ENCODE measurements at regions not wholly inside any gene's neighbourhood (a gene's known extent, or its start where the extent isn't known, plus 50 kb on each side); places are given as distances from the start of the nearest gene placed in this dataset.
"Not testable (repeated sequence)": the region's sequence is repeated elsewhere in the genome, so short reads cannot be mapped to it uniquely, and the experiment has no call there.

DNA sequence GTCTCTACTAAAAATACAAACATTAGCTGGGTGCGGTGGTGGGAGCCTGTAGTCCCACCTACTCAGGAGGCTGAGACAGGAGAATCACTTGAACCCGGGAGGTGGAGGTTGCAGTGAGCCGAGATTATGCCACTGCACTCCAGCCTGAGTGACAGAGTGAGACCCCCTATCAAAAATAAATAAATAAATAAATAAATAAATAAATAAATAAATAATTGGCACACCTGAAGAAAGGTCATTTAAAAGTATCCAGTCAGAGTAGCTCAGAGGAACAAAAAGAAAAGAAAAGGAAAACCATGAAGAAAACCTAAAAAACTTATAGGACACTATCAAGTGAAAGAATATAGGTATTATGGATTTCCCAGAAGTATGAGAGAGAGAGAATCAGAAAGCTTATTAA, 330.1 kb upstream of the AR start:
- not testable (repeated sequence) for H3K4me3 ChIP-seq (ENCODE audit: low read length)

DNA sequence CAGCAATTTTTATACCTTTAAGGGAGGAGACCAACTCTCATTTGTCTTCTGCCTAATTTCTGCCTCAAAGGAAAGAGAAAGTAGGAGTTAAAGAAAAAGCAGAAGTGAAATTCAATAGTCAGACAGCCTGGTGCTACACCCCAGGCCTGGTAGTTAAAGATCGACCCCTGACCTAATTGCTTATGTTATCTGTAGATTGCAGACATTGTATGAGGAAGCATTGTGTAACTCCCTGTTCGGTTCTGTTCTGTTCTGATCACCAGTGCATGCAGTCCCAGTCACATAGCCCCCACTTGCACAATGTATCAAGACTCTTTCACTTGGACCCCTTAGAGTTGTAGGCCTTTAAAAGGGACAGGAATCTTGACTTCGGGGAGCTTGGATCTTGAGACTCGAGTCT, 335.9 kb upstream of the AR start:
- peaks cover 4% of the 10 kb centered on the region for H3K9me3 ChIP-seq (ENCODE audit: control insufficient read depth, low read depth, low read length)
- H3K27me3 ChIP-seq (ENCODE audit: control insufficient read depth, insufficient read depth, low read length) = no peaks in the 10 kb centered on the region
- no peak overlapping the region for H3K4me3 ChIP-seq (ENCODE audit: low read length)
- no peak overlapping the region for H3K9ac ChIP-seq (ENCODE audit: low read length)
- no peak overlapping the region for H3K27ac ChIP-seq (ENCODE audit: low read length)
- H3K4me1 ChIP-seq (ENCODE audit: control insufficient read depth, low read depth, low read length) = no peaks in the 10 kb centered on the region
- H3K36me3 ChIP-seq (ENCODE audit: control insufficient read depth, low read depth, low read length) = no peaks in the 10 kb centered on the region

More for the DNA sequence above, 330.1 kb upstream of the AR start:
- not testable (repeated sequence) for H3K27me3 ChIP-seq (ENCODE audit: control insufficient read depth, insufficient read depth, low read length); H3K9ac ChIP-seq (ENCODE audit: low read length); H3K4me1 ChIP-seq (ENCODE audit: control insufficient read depth, low read depth, low read length); H3K27ac ChIP-seq (ENCODE audit: low read length); H3K36me3 ChIP-seq (ENCODE audit: control insufficient read depth, low read depth, low read length); H3K9me3 ChIP-seq (ENCODE audit: control insufficient read depth, low read depth, low read length)

DNA sequence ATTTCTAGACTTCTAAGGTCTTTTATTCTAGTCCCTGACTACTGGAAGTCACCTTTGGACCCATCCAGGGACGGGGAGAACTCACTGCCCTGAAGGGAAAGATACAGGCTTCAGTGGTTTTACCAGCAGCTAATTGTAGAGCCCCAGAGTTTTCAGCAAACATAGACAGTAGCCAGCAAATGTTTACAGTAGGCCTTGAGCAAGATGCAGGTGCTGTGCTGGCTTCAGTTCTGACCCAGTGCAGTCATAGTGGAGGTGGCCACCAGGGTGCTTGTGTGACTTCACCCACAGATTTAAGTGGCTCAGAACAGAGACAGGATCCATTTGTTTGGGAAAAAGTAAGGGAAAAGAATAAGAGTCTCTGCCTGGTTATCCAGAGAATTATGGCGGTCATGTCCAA, 384.4 kb upstream of the AR start:
- no peak overlapping the region for H3K9ac ChIP-seq (ENCODE audit: low read length)
- no peak overlapping the region for H3K4me3 ChIP-seq (ENCODE audit: low read length)
- H3K4me1 ChIP-seq (ENCODE audit: control insufficient read depth, low read depth, low read length) = no peaks in the 10 kb centered on the region
- no peaks in the 10 kb centered on the region for H3K27me3 ChIP-seq (ENCODE audit: control insufficient read depth, insufficient read depth, low read length)
- no peak overlapping the region for H3K27ac ChIP-seq (ENCODE audit: low read length)
- H3K36me3 ChIP-seq (ENCODE audit: control insufficient read depth, low read depth, low read length) = no peaks in the 10 kb centered on the region
- peaks cover 36% of the 10 kb centered on the region for H3K9me3 ChIP-seq (ENCODE audit: control insufficient read depth, low read depth, low read length)

DNA sequence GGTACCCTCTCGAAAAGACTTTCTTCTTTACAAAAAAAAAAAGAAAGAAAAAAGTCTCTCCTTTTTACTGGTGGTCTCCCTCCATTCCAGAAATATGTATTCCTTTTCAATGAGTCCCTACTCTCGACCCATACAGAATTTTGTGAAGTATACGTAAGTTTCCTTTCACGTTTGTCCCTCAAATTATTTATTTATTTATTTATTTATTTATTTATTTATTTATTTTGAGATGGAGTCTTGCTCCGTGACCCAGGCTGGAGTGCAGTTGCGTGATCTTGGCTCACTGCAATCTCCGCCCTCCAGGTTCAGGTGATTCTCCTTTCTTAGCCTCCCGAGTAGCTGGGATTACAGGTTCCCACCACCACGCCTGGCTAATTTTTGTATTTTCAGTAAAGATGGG, 429.2 kb upstream of the AR start:
- no peak overlapping the region for H3K27ac ChIP-seq (ENCODE audit: low read length)
- H3K27me3 ChIP-seq (ENCODE audit: control insufficient read depth, insufficient read depth, low read length) = no peaks in the 10 kb centered on the region
- no peaks in the 10 kb centered on the region for H3K4me1 ChIP-seq (ENCODE audit: control insufficient read depth, low read depth, low read length)
- no peak overlapping the region for H3K9ac ChIP-seq (ENCODE audit: low read length)
- H3K9me3 ChIP-seq (ENCODE audit: control insufficient read depth, low read depth, low read length) = peaks cover 15% of the 10 kb centered on the region
- H3K36me3 ChIP-seq (ENCODE audit: control insufficient read depth, low read depth, low read length) = no peaks in the 10 kb centered on the region
- no peak overlapping the region for H3K4me3 ChIP-seq (ENCODE audit: low read length)

DNA sequence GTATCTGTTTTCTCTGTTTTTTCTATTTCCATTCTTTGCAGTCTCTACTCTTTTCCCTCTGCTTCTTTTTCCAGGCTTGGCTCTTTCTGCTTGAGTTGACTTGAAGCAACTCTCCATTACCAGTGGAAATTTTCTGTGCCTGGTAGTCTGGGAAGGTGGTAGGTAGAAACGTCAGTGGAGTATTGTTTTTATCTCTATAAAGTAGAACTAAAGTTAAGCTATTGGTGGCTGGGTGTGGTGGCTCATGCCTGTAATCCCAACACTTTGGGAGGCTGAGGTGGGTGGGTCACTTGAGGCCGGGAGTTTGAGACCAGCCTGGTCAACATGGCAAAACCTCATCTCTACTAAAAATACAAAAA, 438.1 kb upstream of the AR start:
- no peak overlapping the region for H3K4me3 ChIP-seq (ENCODE audit: low read length)
- no peaks in the 10 kb centered on the region for H3K27me3 ChIP-seq (ENCODE audit: control insufficient read depth, insufficient read depth, low read length)
- no peaks in the 10 kb centered on the region for H3K4me1 ChIP-seq (ENCODE audit: control insufficient read depth, low read depth, low read length)
- H3K9ac ChIP-seq (ENCODE audit: low read length) = no peak overlapping the region
- peaks cover 3% of the 10 kb centered on the region for H3K9me3 ChIP-seq (ENCODE audit: control insufficient read depth, low read depth, low read length)
- no peaks in the 10 kb centered on the region for H3K36me3 ChIP-seq (ENCODE audit: control insufficient read depth, low read depth, low read length)
- H3K27ac ChIP-seq (ENCODE audit: low read length) = no peak overlapping the region

DNA sequence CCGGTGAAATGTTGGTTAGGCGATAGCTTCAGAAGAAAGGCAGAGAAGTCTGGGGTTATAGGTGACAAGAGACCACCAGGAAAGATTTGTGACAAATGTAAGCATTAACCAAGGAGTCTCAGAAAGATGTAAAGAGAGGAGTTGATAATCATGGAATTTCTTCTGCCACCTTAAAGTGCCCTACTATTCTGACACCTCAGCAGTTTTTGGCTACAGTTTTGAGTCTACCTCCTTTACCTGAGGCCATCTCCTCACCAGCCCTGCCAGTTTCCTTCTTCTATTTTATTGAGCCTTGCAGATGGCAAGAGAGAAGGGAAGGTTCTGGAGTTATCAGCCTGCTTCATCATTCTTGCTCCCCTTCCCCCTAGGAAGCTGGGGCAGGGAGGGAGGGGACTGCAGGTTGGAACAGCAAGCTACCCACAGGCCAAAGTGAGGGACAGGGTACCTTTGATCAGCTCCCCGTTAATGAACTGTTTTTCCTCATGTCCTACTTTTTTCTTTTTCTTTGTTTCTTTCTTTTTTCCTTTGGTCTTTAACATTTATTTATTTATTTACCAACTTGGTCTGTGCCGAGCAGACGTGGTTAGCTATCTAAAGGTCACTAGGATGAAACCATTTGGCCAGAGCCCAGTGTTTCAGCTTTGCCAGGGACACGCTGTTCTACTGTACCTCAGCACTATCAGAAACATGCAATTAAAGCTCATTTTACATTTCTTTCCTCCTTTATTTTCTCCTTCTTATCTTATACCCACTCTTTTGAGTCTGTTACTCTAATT, 438.7 kb upstream of the AR start:
- H3K9me3 ChIP-seq (ENCODE audit: control insufficient read depth, low read depth, low read length) = no peaks in the 10 kb centered on the region
- no peak overlapping the region for H3K4me3 ChIP-seq (ENCODE audit: low read length)
- H3K9ac ChIP-seq (ENCODE audit: low read length) = no peak overlapping the region

DNA sequence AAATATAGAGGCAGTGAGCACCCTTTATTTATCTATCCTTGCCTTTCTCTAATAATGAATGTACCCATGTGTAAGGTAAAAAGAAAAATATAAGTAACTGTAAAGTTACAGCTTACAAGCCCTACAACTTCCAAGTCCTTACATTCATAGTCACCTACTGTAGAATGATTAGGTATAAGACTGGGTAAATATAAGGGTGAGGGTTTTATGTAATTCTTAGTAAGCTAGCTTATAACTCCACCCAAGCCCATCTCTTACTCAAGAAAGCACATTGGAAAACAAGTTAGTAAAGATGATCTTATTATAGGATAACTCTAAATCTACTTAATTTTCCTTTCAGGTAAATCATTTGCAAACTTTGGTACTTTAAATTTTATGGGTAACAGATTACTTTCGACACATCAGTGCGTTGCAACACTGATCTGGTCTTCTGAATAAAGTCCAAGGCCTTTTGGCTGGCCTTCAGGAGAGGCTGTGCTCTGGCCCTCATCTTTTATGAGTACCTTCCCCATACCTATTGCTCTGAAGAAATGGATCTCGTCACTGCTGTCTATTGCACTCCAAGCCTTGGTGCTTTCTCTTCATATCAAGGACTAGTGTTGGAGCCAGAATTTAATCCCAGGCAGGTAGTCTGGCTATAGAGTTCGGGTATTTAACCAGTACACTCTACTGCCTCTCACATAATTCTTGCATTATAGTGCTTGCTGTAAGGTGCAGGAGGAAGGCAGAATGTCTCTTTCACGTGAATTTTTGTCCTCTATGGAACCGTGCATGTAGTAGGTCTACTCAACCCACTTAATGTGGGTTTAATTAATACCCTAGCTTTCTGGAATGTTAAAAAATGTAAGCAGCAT, 443.6 kb upstream of the AR start:
- Histone ChIP-seq H3K4me3 (ENCODE audit: low read length) (no peak overlapping the region), H3K27me3 (ENCODE audit: control insufficient read depth, insufficient read depth, low read length) (no peaks in the 10 kb centered on the region)

More for the DNA sequence above, 438.7 kb upstream of the AR start:
- no peaks in the 10 kb centered on the region for H3K4me1 ChIP-seq (ENCODE audit: control insufficient read depth, low read depth, low read length)
- no peaks in the 10 kb centered on the region for H3K36me3 ChIP-seq (ENCODE audit: control insufficient read depth, low read depth, low read length)
- no peak overlapping the region for H3K27ac ChIP-seq (ENCODE audit: low read length)
- no peaks in the 10 kb centered on the region for H3K27me3 ChIP-seq (ENCODE audit: control insufficient read depth, insufficient read depth, low read length)

DNA sequence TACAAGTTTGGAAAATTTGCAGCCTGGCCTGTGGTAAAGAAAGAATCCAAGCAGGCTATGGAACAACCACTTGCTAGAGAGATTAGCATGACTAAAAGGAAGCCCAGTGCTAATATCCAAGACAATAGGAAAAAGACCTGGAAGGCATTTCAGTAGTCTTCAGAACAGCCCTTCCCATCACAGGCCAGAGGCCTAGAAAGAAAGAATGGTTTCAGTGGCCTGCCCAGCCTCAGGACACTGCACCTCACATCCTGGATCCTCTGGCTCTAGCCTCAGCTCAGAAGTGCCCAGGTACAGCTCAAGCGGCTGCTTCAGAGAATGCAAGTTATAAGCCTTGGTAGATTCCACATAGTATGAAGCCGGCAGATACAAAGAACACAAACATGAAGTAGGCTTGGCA, 449.8 kb upstream of the AR start:
- H3K27ac ChIP-seq (ENCODE audit: low read length) = no peak overlapping the region
- H3K4me1 ChIP-seq (ENCODE audit: control insufficient read depth, low read depth, low read length) = no peaks in the 10 kb centered on the region
- H3K36me3 ChIP-seq (ENCODE audit: control insufficient read depth, low read depth, low read length) = no peaks in the 10 kb centered on the region
- H3K4me3 ChIP-seq (ENCODE audit: low read length) = no peak overlapping the region
- no peaks in the 10 kb centered on the region for H3K27me3 ChIP-seq (ENCODE audit: control insufficient read depth, insufficient read depth, low read length)
- H3K9ac ChIP-seq (ENCODE audit: low read length) = no peak overlapping the region
- H3K9me3 ChIP-seq (ENCODE audit: control insufficient read depth, low read depth, low read length) = peaks cover 2% of the 10 kb centered on the region

More for the DNA sequence above, 443.6 kb upstream of the AR start:
- Histone ChIP-seq H3K27ac (ENCODE audit: low read length) (no peak overlapping the region), H3K9me3 (ENCODE audit: control insufficient read depth, low read depth, low read length) (peaks cover 4% of the 10 kb centered on the region), H3K4me1 (ENCODE audit: control insufficient read depth, low read depth, low read length) (no peaks in the 10 kb centered on the region), H3K9ac (ENCODE audit: low read length) (no peak overlapping the region), H3K36me3 (ENCODE audit: control insufficient read depth, low read depth, low read length) (no peaks in the 10 kb centered on the region)

DNA sequence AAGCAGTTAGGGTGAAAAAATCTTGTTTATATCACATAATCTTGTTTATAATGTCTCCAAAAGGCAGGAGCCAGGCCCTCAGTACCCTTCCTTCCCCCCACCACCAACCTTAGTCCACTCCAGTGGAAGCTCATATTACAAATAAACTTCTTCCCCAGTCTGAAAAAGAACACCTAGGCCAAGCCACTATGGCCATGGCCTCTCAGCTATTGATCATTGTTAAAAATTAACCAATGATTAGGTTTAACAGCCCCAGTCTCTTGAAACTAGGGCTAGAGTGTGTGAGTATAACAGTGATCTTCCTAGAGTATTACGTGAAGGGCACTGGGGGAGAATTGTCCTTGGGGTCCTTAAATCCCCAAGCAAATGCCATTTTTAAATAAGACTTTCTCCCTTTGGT, 411.9 kb upstream of the EDA2R start:
- Histone ChIP-seq H3K27ac (ENCODE audit: low read length) (no peak overlapping the region), H3K36me3 (ENCODE audit: control insufficient read depth, low read depth, low read length) (no peaks in the 10 kb centered on the region), H3K4me3 (ENCODE audit: low read length) (no peak overlapping the region), H3K4me1 (ENCODE audit: control insufficient read depth, low read depth, low read length) (no peaks in the 10 kb centered on the region), H3K27me3 (ENCODE audit: control insufficient read depth, insufficient read depth, low read length) (no peaks in the 10 kb centered on the region), H3K9me3 (ENCODE audit: control insufficient read depth, low read depth, low read length) (peaks cover 39% of the 10 kb centered on the region), H3K9ac (ENCODE audit: low read length) (no peak overlapping the region)

DNA sequence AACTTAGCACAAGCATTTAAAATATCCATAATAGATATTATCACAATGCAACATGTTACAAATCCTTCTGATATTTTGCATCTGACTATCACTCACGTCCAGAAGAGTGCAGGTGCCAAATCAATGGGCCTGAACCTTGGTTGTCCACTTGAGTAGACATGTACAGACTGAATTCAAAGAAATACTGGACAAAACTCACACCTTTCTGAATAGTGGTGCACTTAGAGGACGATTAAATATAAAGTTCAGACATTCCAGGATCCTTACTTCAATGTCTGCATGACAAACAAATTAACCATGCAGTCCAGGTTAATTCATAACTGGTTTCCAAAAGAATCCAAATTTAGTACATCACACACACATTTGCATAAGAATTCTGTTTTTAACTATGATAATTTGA, 406.0 kb upstream of the EDA2R start:
- Histone ChIP-seq H3K36me3 (ENCODE audit: control insufficient read depth, low read depth, low read length) (no peaks in the 10 kb centered on the region), H3K4me3 (ENCODE audit: low read length) (no peak overlapping the region), H3K4me1 (ENCODE audit: control insufficient read depth, low read depth, low read length) (no peaks in the 10 kb centered on the region), H3K27me3 (ENCODE audit: control insufficient read depth, insufficient read depth, low read length) (no peaks in the 10 kb centered on the region), H3K9ac (ENCODE audit: low read length) (no peak overlapping the region), H3K27ac (ENCODE audit: low read length) (no peak overlapping the region), H3K9me3 (ENCODE audit: control insufficient read depth, low read depth, low read length) (peaks cover 13% of the 10 kb centered on the region)

DNA sequence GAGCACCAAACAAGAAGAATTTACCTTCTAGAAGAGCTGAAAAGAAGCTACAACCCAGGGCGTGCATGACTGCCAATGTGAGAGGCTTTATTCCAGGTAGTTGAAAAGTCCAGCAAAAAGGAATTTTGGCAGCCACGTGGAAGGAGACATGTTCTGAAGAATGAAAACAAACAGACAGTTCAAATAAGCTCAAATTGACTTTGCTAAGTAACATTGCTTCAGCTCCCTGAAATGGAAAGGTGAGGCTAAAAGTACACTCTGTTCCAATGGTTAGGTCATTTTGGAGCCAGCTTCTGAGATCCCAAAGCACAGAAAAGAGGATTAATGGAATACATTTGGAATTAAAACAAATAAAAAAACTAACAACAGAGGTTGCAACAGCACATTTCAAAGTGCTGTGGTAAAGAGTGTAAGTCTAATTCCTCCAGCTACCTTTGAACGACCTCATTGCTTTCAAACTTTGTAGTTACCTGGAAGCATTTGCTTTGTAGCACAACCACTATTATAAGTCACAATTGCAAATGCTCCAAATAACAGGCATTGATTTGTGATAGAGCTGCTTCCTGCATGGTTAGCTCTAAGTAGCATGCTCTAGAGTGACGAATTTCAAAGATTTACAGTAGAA, 405.3 kb upstream of the EDA2R start:
- Histone ChIP-seq H3K4me3 (ENCODE audit: low read length) (no peak overlapping the region), H3K27me3 (ENCODE audit: control insufficient read depth, insufficient read depth, low read length) (no peaks in the 10 kb centered on the region), H3K9me3 (ENCODE audit: control insufficient read depth, low read depth, low read length) (peaks cover 10% of the 10 kb centered on the region), H3K36me3 (ENCODE audit: control insufficient read depth, low read depth, low read length) (no peaks in the 10 kb centered on the region), H3K9ac (ENCODE audit: low read length) (no peak overlapping the region), H3K4me1 (ENCODE audit: control insufficient read depth, low read depth, low read length) (no peaks in the 10 kb centered on the region), H3K27ac (ENCODE audit: low read length) (no peak overlapping the region)
